ENCODE measurements at regions not wholly inside any gene's neighbourhood (a gene's known extent, or its start where the extent isn't known, plus 50 kb on each side); places are given as distances from the start of the nearest gene placed in this dataset.

DNA sequence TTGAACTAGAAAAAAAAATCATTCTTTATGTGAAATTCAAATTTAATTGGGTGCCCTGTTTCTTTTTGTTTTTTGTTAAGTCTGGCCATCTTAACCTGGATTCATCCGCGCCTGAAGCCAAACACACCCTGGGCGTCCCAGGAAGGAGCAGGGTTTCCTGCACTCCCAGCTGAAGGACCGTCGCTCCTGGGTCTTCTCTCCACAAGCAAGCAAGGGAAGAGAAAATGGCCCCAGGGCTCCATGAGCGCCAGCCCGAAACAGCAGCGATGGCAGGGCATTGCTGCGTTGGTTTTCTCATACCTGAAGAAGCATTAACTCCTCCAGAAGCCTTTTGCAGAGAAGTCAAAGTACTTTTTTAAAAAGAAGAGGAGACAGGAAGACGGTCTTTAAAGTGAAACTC lies 105.4 kb upstream of the AFDN start:
- TF ChIP-seq POLR2AphosphoS5 (IDR thresholded peaks at IDR 0.05): no peak
- TF ChIP-seq, protein P1, sequence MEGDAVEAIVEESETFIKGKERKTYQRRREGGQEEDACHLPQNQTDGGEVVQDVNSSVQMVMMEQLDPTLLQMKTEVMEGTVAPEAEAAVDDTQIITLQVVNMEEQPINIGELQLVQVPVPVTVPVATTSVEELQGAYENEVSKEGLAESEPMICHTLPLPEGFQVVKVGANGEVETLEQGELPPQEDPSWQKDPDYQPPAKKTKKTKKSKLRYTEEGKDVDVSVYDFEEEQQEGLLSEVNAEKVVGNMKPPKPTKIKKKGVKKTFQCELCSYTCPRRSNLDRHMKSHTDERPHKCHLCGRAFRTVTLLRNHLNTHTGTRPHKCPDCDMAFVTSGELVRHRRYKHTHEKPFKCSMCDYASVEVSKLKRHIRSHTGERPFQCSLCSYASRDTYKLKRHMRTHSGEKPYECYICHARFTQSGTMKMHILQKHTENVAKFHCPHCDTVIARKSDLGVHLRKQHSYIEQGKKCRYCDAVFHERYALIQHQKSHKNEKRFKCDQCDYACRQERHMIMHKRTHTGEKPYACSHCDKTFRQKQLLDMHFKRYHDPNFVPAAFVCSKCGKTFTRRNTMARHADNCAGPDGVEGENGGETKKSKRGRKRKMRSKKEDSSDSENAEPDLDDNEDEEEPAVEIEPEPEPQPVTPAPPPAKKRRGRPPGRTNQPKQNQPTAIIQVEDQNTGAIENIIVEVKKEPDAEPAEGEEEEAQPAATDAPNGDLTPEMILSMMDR (IDR thresholded peaks at IDR 0.05): no peak
